ENCODE measurements at regions not wholly inside any gene's neighbourhood (a gene's known extent, or its start where the extent isn't known, plus 50 kb on each side); places are given as distances from the start of the nearest gene placed in this dataset.
"Not testable (repeated sequence)": the region's sequence is repeated elsewhere in the genome, so short reads cannot be mapped to it uniquely, and the experiment has no call there.

- Histone ChIP-seq H3K4me3 (ENCODE audit: low read depth, low read length) (no peak overlapping the region), H3K36me3 (no peaks in the 10 kb centered on the region), H3K9me3 (no peaks in the 10 kb centered on the region), H3K27me3 (no peaks in the 10 kb centered on the region), H3K4me1 (no peaks in the 10 kb centered on the region)
- TF ChIP-seq, protein P1, sequence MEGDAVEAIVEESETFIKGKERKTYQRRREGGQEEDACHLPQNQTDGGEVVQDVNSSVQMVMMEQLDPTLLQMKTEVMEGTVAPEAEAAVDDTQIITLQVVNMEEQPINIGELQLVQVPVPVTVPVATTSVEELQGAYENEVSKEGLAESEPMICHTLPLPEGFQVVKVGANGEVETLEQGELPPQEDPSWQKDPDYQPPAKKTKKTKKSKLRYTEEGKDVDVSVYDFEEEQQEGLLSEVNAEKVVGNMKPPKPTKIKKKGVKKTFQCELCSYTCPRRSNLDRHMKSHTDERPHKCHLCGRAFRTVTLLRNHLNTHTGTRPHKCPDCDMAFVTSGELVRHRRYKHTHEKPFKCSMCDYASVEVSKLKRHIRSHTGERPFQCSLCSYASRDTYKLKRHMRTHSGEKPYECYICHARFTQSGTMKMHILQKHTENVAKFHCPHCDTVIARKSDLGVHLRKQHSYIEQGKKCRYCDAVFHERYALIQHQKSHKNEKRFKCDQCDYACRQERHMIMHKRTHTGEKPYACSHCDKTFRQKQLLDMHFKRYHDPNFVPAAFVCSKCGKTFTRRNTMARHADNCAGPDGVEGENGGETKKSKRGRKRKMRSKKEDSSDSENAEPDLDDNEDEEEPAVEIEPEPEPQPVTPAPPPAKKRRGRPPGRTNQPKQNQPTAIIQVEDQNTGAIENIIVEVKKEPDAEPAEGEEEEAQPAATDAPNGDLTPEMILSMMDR (IDR thresholded peaks at IDR 0.05; ENCODE audit: low read depth, low read length): no peak
- no peak for DNase-seq
Observed at GRCh38 chr3:98681486-98681885, 81.7 kb upstream of the ST3GAL6 start.

DNA sequence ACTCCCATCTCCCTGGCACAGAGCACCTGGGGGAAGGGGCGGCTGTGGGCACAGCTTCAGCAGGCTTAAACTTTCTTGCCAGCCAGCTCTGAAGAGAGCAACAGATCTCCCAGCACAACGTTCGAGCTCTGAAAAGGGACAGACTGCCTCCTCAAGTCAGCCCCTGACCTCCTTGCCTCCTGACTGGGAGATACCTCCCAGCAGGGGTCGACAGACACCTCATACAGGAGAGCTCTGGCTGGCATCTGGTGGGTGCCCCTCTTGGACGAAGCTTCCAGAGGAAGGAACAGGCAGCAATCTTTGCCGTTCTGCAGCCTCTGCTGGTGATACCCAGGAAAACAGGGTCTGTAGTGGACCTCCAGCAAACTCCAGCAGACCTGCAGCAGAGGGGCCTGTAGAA is 80.7 kb upstream of the ST3GAL6 start:
- H3K4me3 ChIP-seq (ENCODE audit: low read depth, low read length); DNase-seq; H3K4me1 ChIP-seq; H3K36me3 ChIP-seq; H3K27me3 ChIP-seq; H3K9me3 ChIP-seq: not testable (repeated sequence)

DNA sequence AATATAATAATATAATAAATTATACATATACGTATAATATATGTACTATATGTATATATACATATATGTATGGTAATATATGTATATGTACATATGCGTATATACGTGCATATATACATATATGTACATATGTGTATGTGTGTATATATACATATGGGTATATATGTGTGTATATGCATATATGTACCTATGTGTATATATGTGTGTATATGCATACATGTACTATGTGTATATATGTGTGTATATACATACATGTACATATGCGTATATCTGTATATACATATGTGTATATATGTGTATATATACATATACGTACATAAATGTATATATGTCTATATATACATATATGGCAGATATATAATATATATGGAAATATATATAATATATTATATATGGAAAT is 74.8 kb upstream of the ST3GAL6 start:
- H3K36me3 ChIP-seq: no peaks in the 10 kb centered on the region
- DNase-seq: no peak
- TF ChIP-seq, protein P1 (IDR thresholded peaks at IDR 0.05; ENCODE audit: low read depth, low read length): no peak
- H3K9me3 ChIP-seq: no peaks in the 10 kb centered on the region
- H3K4me3 ChIP-seq (ENCODE audit: low read depth, low read length): no peak overlapping the region
- H3K27me3 ChIP-seq: no peaks in the 10 kb centered on the region
- H3K4me1 ChIP-seq: no peaks in the 10 kb centered on the region

- TF ChIP-seq, protein P1 (IDR thresholded peaks at IDR 0.05; ENCODE audit: low read depth, low read length): no peak
- Histone ChIP-seq H3K4me3 (ENCODE audit: low read depth, low read length) (no peak overlapping the region), H3K27me3 (no peaks in the 10 kb centered on the region), H3K36me3 (no peaks in the 10 kb centered on the region), H3K4me1 (no peaks in the 10 kb centered on the region), H3K9me3 (no peaks in the 10 kb centered on the region)
- DNase-seq: no peak
Observed at GRCh38 chr3:98690876-98691275, 72.3 kb upstream of the ST3GAL6 start.

DNA sequence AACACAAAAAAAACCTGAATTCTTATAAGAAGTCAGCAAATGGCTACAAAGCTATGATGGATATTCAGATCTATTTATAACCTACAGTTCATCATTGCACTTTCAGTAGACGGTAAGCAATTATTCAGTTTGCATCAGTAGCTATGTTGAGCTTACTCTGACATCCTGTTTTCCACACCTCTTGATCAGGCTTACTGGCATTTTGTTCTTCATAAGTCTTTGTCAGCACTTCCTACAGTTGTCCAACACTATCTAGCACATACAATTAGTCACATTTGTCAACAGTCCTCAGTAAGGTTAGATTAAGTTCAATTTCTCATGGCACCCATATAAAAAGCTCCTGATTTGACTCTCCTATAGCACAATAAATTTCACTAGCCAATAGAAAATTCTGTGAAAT is 71.2 kb upstream of the ST3GAL6 start:
- H3K9me3 ChIP-seq: no peaks in the 10 kb centered on the region
- H3K36me3 ChIP-seq: no peaks in the 10 kb centered on the region
- TF ChIP-seq, protein P1 (IDR thresholded peaks at IDR 0.05; ENCODE audit: low read depth, low read length): no peak
- no peaks in the 10 kb centered on the region for H3K4me1 ChIP-seq
- no peak overlapping the region for H3K4me3 ChIP-seq (ENCODE audit: low read depth, low read length)
- H3K27me3 ChIP-seq: no peaks in the 10 kb centered on the region
- DNase-seq: no peak

- TF ChIP-seq, protein P1 (IDR thresholded peaks at IDR 0.05; ENCODE audit: low read depth, low read length): no peak
- Histone ChIP-seq H3K27me3 (no peaks in the 10 kb centered on the region), H3K4me3 (ENCODE audit: low read depth, low read length) (no peak overlapping the region), H3K36me3 (no peaks in the 10 kb centered on the region), H3K9me3 (no peaks in the 10 kb centered on the region), H3K4me1 (no peaks in the 10 kb centered on the region)
- DNase-seq: no peak
Observed at GRCh38 chr3:98692787-98693473, 70.2 kb upstream of the ST3GAL6 start.

Measured in BE2C (cell line).